IPS DF 6.9 (cell line): ENCODE measurements at regions not wholly inside any gene's neighbourhood (a gene's known extent, or its start where the extent isn't known, plus 50 kb on each side); places are given as distances from the start of the nearest gene placed in this dataset.
"Not testable (repeated sequence)": the region's sequence is repeated elsewhere in the genome, so short reads cannot be mapped to it uniquely, and the experiment has no call there.

Experiments used
- DNase-seq: peaks from one replicate; pipeline ENCODE4 v3.0.0-alpha.2; 2013; ENCODE audit warnings: low read depth, low spot score
- H3K27ac ChIP-seq: one replicate; pipeline ENCODE4 v1.5.1; 2013; ENCODE audit warnings: low read length, control low read depth
- H3K27me3 ChIP-seq: 2 replicates; pipeline ENCODE4 v1.6.1; 2013; ENCODE audit warnings: mild to moderate bottlenecking, low read length; ENCODE audit not compliant: control insufficient read depth, insufficient read depth
- H3K36me3 ChIP-seq: 2 replicates; pipeline ENCODE4 v1.6.1; 2013; ENCODE audit warnings: low read length; ENCODE audit not compliant: control insufficient read depth, insufficient read depth
- H3K4me1 ChIP-seq: 2 replicates; pipeline ENCODE4 v1.6.1; 2013; ENCODE audit warnings: low read length; ENCODE audit not compliant: control insufficient read depth, insufficient read depth
- H3K4me3 ChIP-seq: 2 replicates; pipeline ENCODE4 v1.5.1; 2013; ENCODE audit warnings: mild to moderate bottlenecking, low read length
- H3K9me3 ChIP-seq: 2 replicates; pipeline ENCODE4 v1.6.1; 2013; ENCODE audit warnings: low read length, inconsistent platforms; ENCODE audit not compliant: control insufficient read depth, insufficient read depth
- WGBS: extraction: QIAGEN DNeasy Blood & Tissue Kit; methylation state at CpG from one replicate; pipeline ENCODE4 v1.1.7; 2013; ENCODE audit warnings: mixed read lengths, missing lambda C conversion rate; ENCODE audit not compliant: insufficient read length, insufficient coverage; 5-methylcytosine and 5-hydroxymethylcytosine counted together

GRCh38 chr11:67805253-67806126, 131.1 kb upstream of the ALDH3B2 start:
- DNase-seq, result peak; percentile 66
- not testable (repeated sequence) for H3K36me3 ChIP-seq, H3K9me3 ChIP-seq, H3K27ac ChIP-seq, H3K27me3 ChIP-seq, H3K4me1 ChIP-seq
- peak overlapping the region; percentile 70; the same call in 1 of the 2 replicates for H3K4me3 ChIP-seq
- no CpG with 5 or more reads among the region's 66 CpGs for WGBS

GRCh38 chr11:67804435-67805252, 130.2 kb upstream of the ALDH3B2 start:
- WGBS, result no CpG with 5 or more reads among the region's 47 CpGs

GRCh38 chr11:67803519-67803918, 129.1 kb upstream of the ALDH3B2 start:
- H3K27me3 ChIP-seq, H3K36me3 ChIP-seq, H3K9me3 ChIP-seq, H3K4me1 ChIP-seq, H3K27ac ChIP-seq, H3K4me3 ChIP-seq, DNase-seq: not testable (repeated sequence)
- no CpG with 5 or more reads among the region's 4 CpGs for WGBS

More at GRCh38 chr11:67804435-67805252, 130.2 kb upstream of the ALDH3B2 start:
- not testable (repeated sequence) for H3K27me3 ChIP-seq, H3K27ac ChIP-seq, H3K4me1 ChIP-seq, H3K36me3 ChIP-seq, DNase-seq, H3K9me3 ChIP-seq
- peak overlapping the region; percentile 70; the same call in 1 of the 2 replicates for H3K4me3 ChIP-seq

- not testable (repeated sequence) for DNase-seq, H3K9me3 ChIP-seq, H3K4me3 ChIP-seq, H3K36me3 ChIP-seq, H3K4me1 ChIP-seq, H3K27me3 ChIP-seq, H3K27ac ChIP-seq
- no CpG with 5 or more reads among the region's 7 CpGs for WGBS
These were observed 128.6 kb upstream of the ALDH3B2 start for GRCh38 chr11:67803055-67803454.

- not testable (repeated sequence) for H3K27me3 ChIP-seq, H3K4me1 ChIP-seq, DNase-seq, H3K9me3 ChIP-seq, H3K27ac ChIP-seq, H3K4me3 ChIP-seq, H3K36me3 ChIP-seq
- WGBS, result no CpG with 5 or more reads among the region's 4 CpGs
These were observed 128.2 kb upstream of the ALDH3B2 start for GRCh38 chr11:67802623-67803022.

GRCh38 chr11:67801397-67801796, 127.0 kb upstream of the ALDH3B2 start:
- not testable (repeated sequence) for H3K9me3 ChIP-seq, H3K36me3 ChIP-seq, H3K27me3 ChIP-seq, H3K4me1 ChIP-seq, H3K4me3 ChIP-seq, DNase-seq, H3K27ac ChIP-seq
- WGBS, result no CpG with 5 or more reads among the region's 6 CpGs

GRCh38 chr11:67800591-67800990, 126.2 kb upstream of the ALDH3B2 start:
- not testable (repeated sequence) for H3K27me3 ChIP-seq, DNase-seq, H3K4me3 ChIP-seq, H3K9me3 ChIP-seq, H3K36me3 ChIP-seq, H3K27ac ChIP-seq, H3K4me1 ChIP-seq
- no CpG with 5 or more reads among the region's 11 CpGs for WGBS

GRCh38 chr11:67799808-67800207, 125.4 kb upstream of the ALDH3B2 start:
- not testable (repeated sequence) for H3K4me3 ChIP-seq, H3K27ac ChIP-seq, H3K36me3 ChIP-seq, H3K27me3 ChIP-seq, DNase-seq, H3K9me3 ChIP-seq, H3K4me1 ChIP-seq
- no CpG with 5 or more reads among the region's 4 CpGs for WGBS

- no CpG with 5 or more reads among the region's 15 CpGs for WGBS
- H3K4me1 ChIP-seq, H3K4me3 ChIP-seq, H3K36me3 ChIP-seq, H3K9me3 ChIP-seq, DNase-seq, H3K27me3 ChIP-seq, H3K27ac ChIP-seq: not testable (repeated sequence)
These were observed 123.5 kb upstream of the ALDH3B2 start for GRCh38 chr11:67797726-67798521.

- Histone ChIP-seq H3K36me3 (no peaks in the 10 kb centered on the region), H3K4me3 (no peak overlapping the region), H3K9me3 (no peaks in the 10 kb centered on the region), H3K27ac (no peak overlapping the region), H3K4me1 (peaks cover 4% of the 10 kb centered on the region), H3K27me3 (no peaks in the 10 kb centered on the region)
- no peak for DNase-seq
- WGBS, result no CpG with 5 or more reads among the region's 12 CpGs
These were observed 121.3 kb upstream of the ALDH3B2 start for GRCh38 chr11:67795746-67796145.
